ENCODE measurements at regions not wholly inside any gene's neighbourhood (a gene's known extent, or its start where the extent isn't known, plus 50 kb on each side); places are given as distances from the start of the nearest gene placed in this dataset.

DNA sequence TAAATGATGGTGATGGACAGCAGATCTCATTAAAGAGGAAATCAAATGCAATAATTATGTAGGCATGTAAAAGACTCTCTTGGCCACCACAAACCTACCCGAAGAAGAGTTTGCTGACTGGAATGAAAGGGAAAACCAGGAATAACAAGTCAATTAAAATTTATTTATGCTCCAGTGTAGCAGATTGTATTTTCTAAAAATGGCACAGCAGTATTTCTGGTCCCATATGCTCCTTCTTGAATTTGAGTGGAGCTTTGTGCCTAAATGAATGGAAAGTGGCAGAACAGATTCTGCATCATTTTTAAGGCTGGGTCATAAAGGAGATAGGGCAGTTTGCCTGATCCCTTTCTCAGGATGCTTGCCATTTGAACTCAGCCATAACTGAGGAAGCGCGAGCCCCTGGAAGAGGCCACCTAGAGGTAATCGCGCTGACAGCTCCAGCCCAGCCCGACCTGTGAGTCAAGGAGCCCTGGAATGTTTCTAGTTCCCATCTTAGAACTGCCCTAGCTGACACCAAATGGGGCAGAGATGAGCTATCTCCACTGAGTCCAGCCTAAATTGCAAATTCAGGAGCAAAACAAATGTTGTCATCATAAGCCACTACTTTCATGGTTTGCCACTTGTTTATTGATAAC lies 229.2 kb upstream of the TMTC1 start:
- DNase-seq = no peak

DNA sequence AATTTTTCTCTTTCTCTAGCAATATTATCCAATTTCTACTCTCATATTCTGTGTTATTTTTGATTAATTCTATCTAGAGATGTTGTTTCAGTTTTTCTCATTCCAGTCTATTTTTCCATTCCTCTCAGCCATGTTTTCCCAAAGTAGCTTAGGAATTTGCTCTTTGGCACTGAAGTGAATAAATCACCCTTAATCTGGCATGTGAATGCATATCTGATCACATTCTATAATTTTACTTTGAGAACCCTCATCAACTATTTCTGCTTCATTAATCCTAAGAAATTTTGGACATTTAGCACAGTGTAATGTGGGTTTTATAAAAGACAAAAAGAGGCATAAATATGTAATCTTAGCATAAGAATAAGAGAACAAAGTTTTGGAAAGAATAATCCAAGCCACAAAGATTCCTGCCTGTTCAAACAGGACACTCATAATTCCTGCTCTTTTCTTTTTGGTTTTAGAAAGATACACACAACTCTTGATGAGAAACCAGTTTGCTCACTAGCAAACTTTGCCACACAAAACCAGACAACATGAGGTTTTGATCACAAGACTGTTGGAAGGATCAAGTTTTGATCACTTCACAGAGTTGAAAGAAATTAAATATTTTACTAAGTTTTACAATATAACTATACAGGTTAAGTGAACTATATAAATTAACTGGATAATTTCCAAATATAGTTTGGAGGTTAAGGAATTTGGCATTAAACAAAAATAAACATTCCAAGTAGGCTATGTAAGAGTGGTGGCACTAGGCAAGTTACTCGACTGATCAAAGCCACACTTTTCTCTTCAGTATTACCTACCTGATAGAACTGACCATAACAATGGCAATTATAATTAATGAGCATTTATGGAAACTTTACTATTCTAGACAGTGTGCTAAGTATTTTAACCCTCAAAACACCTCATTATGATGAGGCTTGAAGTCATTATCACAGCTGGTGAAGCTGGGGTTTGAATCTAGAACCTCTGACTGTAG lies 226.6 kb upstream of the TMTC1 start:
- no peak for DNase-seq

DNA sequence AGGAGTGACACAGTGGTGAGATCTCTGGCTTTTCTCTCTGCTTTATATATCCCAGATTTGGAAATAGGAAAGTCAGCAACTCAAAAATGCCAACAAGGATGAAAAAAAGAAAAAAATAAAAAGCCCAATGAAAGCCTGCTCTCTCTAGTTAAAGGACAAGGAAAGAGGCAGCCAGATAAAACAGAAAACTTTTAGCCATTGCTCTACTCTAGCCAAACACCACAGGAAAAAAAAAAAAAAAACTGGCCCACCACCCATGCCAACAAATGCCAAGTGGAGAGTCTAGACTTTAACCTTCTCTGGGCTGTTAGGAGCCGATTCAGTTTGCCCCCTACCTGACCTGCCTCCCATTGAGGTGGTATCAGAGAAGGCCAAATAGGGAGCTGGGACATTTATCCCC lies 222.3 kb upstream of the TMTC1 start:
- DNase-seq = no peak

DNA sequence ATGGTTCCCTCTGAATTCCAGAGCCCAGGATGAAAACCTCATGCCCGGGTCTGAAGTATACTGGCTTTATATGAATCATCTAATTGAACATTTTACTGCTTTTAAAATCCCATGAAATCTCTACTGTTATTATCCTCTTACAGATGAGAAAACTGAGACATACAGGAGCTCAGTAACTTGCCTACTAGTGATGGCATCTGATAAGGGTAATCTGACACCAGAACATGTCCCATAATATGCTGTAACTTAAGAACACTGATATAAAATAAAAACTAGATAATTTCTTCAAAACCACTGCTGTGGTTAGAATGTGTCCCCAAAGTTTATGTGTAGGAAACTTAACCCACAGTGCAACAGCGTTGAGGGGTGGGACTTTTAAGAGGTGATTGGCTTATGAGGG lies 219.6 kb upstream of the TMTC1 start:
- DNase-seq = no peak

DNA sequence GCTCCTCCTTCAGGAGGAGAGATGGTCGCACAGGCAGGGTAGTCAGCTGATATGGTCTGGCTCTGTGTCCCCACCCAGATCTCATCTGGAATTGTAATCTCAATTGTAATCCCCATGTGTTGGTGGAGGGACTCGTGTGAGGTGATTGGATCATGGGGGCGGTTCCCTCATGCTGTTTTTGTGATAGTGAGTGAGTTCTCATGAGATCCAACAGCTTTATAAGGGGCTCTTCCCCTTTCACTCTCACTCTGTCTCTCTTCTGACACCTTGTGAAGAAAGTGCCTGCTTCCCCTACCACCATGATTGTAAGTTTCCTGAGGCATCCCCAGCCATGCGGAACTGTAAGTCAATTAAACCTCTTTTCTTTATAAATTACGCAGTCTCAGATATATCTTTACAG lies 218.9 kb upstream of the TMTC1 start:
- no peak for DNase-seq

DNA sequence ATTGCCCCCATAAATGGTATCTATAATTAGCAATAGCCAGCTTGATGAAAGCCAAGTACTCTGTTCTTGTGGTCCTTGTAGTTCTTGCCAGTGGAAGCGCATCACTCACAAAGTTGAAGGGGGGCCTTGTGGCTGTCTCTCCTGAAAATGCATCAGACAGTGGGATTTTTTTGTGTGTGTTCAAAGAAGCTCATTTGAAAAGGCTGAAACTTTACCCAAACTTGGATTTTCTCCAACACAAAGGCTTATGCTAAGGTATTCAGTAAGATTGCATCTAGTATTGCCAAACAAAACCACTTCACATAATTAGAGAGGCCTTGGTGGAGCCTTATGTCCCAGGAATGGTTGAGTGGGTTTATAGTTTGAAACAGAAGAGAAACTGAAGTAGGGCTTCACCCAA lies 216.7 kb upstream of the TMTC1 start:
- DNase-seq = no peak

DNA sequence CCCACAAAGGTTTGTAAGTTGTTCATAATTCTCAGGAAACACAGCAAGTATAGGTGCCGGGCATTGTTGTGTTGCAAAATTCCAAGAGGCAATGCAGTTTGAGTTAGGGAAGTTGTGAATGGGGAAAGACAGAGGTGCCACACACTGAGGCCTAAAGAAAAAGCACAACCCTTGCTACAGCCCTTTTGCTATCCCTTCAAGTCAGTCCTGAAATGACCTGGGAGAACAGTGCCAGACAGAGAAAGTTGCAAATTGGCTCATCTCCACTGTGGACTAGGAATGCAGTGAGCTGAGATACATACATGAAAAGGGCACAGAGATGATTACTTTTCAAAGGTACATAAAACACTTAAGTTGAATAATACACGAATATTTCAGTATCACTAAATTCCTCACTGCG lies 213.3 kb upstream of the TMTC1 start:
- DNase-seq = no peak

DNA sequence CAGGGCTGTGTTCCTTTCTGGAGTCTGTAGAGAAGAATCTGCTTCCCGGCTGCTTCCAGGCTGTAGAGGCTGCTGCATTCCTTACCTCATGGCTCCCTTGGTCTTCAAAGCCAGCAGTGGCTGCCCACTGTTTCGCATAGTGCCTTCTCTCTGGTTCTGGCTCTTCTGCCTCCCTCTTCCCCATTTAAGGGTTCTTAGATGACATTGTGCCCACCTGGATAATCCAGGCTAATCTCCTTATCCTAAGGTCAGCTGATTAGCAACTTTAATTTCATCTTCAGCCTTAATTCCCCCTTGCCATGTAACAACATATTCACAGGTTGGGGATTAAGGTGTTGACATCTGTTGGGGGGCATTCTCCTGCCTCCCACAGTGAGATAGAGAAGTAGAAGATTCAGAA lies 208.6 kb upstream of the TMTC1 start:
- DNase-seq = no peak

DNA sequence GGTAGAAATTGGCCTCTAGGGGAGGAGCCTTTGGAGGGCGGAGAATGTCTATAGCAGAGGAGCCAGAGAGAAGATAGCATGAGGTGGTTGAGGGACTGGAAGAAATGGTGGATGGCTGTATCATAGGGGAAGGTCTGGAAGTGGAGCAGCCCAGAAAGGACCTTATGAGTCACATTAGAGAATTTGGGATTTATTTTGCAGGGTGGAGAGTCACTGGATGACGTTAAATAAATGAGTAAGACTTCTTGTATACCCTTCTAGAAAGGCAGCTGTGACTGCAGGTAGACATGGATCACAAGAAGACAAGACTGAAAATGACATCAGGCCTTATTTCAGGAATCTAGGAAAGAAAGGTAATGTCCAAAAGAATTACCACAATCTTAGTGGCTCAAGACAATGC lies 208.2 kb upstream of the TMTC1 start:
- no peak for DNase-seq

DNA sequence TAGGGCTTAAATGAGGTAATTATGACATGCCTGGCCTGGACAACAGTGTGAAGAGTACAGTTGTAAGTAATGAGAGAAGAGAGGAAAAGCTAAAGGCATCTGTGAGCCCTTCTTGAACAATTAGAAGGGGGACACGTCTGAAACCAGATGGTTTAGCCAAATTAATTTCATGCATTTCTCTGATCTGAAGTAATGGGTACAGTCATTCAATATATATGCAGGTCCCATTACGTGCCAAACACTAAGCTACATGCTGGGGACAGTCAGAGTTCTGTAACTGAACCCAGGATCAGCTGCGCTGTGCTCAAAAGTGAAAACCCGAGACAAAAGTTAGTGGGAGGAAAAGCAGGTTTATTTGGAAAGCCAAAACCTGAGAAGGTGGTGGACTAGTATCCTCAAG lies 207.2 kb upstream of the TMTC1 start:
- no peak for DNase-seq

DNA sequence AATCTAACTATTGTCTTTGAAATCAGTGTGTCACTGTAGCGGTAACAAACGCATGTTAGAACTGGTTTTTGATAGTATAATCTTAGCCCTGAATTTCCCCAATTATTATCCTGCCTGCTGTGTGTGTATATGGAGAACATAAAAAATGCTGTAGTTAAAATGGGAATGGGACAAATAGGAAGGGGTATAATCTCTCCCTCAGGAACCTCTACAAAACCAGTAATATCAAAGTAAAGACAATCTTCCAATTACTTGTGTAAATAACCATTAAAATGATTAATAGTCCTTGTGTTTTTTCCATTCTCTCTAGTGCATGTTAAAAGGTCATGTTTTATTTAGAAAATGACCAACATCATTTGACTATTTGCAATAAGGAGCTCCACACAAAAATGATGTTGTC lies 200.1 kb upstream of the TMTC1 start:
- DNase-seq = no peak

DNA sequence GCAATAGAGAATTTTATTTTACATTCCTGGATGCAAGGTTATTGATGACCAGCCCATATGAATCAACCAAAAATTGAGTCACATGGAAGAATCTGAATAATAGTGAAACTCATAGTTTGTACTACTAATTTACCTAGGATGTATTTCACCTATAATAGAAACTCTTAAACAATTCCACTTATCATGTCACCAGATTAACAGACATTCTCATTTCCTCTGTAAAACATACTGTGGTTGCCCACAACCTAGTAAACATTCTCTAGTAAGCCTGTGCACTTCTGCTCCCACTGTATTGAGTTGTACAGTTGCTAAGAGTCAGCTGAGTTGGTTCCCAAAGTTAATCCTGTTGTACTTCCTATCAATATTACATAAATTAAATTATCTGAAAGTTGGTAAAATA lies 196.6 kb upstream of the TMTC1 start:
- no peak for DNase-seq

DNA sequence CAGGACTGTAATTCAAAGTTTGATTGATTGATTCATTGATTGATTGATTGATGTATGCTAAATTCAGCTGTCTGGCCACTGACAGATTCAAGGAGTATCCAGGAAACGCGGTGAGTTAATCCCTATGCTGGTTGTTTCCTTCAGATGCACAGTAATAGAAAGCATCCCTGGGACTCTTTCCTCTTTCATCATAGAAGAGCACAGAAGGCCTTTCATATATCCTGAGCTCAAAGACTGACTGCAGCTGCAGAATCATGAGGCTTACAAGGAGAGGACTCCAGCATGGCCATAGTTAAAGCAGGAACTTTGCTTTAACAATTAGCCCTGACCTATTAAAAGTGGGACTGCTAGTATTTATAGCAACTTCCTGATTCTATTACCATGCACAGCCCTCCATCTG lies 187.7 kb upstream of the TMTC1 start:
- no peak for DNase-seq

DNA sequence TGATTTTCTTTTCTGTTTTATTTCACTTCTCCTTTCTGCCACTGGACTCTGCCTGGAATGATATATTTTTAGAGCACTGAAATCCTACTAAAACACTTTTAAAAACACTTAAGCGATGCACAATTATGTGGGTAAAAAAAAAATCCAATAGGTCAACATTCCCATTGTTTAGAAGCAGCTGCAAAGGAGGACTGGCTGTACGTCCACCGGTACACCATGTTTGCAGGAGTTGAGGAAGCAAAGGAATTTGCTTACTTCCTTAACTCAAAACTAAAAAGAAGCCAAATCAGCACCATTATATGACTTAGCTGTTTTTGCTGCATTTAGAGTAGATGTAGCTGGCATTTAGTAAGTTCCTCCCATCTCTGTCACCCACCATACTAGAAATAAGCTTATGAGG lies 186.8 kb upstream of the TMTC1 start:
- no peak for DNase-seq

DNA sequence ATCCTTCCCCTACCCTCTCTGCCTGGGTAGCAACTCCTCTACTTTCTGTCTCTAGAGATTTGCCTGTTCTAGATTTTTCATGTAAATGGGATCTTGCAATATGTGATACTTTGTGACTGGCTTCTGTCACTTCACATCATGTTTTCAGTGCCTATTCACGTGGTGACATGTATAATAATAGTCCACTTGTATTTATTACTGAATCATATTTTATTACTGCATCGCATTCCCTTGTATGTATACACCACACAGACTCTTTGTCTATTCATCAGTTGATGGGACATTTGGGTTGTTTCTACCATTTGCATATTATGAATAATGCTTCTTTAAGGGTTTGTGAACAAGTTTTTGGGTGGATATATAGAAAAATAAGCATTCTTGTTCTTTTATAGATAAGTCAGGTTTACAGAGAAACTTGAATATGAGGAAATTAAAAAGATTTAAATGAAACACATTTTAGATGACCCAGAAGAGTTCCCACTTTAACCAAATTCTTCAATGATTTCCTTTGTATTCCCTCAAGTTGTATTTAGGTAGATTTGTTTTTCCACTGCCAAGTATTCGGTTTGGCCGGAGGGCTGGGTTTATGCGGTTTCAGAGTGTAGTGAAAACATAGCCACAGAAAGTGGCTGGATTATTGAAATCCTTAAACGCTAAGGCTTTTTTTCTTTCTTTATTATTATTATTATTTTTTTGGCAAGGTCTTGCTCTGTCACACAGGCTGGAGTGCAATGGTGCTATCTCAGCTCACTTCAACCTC lies 178.7 kb upstream of the TMTC1 start:
- no peak for DNase-seq

DNA sequence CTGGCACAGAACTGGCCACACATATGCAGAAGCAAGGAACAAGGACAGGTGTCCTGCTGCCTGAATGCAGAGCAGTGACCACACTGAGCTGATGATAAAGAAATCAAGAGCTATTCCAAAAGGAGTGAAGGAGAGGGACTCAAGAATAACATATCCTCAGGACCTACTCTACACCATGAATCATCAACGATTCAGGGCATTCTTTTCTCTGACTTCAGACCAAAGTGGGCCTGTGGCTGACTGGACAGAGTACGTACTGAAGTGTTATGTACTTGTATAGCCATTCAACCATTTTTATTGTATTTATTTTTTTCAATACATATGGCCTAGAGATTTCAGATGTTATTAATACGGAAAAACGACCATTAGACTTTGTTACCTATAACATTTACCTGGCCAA lies 177.5 kb upstream of the TMTC1 start:
- DNase-seq = no peak

DNA sequence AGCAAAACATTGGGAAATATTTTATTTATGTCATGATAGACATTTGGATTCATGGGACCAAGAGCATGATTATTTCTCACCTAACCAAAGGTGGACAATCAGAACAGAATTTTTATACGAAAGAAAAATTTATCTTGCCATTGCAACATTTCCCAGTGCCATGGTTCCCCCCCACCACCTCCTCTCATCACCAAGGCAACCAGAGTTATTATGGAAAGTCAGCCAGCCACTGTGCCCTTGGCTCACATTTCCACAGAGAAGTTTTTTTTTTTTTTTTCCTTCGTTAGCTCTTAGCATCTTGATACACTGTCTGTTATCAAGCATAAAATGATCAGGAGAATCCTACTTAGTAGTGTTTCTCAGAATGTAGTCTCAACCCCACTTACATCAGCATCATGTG lies 176.4 kb upstream of the TMTC1 start:
- no peak for DNase-seq

DNA sequence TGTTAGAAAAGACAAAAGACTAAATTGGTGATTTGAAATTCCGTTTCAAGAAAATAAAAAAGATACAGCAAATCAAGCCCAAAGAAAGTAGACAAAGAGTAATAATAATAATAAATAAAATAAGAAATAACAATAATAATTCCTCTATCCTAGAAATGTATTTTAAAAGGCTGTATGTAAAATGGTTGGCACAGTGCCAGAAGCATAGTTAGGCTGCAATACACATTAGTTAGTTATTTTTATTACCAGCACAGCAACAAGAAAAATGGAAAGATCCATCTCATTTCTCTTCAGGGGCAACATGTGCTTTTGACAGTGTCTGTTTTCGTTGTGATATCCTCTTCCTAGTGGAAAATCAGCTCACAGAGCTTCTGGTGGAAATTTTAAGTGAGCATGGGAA lies 174.1 kb upstream of the TMTC1 start:
- DNase-seq = no peak

DNA sequence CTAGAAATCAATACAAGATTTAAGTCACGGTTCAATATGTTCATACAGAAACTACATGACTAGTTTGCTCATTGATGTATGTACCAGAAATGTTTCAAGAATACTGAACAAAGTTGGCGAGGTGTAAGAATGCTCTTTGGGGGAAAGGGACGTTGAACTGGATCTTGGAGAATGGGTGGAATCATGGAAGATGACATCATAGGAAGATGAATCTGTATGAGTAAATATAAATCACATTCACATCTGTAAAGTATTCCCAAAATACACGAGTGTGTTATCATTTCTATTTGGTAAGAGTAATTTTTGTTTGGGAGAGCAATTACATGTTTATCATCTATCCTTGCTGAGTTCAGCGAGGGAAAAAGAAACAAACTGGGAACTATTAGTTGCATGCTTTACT lies 162.2 kb upstream of the TMTC1 start:
- no peak for DNase-seq

DNA sequence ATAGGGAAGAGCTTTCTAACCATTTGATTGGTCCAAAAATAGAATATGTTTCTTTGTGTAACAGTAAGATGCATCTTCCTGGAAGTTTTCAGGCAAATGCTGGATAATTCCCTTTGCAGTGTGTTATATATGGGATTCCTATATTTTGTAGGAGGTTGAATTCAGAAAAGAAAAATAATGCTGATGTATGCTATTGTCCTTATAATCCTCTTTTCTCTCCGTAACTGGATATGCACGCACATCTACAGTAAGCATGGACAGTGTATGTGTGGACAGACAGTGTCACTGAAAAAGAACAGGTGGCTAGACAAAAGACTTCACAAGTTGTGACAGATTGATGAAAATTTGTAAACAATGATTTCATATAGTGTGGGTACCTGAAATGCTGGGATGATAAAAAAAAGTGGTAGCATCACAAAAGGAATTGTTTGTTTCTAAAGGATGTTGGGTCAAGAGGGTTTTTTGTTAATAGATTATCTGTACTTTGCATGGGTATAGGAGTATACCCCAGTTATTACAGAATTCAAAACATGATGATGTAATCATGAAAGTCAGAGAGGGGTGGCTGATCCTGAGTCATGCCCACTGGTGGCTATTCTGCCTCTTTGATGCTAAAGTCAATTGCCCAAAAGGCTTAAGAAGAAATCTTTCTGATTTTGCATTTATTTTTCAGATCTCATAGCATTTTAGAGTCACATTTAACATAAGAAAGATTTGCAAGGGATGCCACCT lies 160.7 kb upstream of the TMTC1 start:
- DNase-seq = no peak

DNA sequence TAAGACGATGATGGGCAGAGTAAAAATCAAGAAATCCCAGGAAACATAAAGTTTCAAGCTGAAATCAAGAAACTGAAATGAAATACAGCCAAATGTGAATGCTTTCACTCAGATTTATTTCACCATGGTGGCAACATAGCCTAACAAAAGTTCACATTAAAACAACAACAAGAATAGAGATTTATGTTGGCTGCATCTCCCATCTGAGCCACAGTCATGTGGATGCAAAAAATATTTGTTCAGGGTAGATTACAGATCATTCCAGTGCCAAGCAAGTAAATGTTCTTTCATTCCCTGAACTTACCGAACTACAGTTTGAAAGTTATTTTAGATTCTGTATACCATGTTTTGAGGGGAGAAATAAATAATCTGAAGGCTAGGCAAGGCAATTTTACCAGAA lies 159.9 kb upstream of the TMTC1 start:
- DNase-seq = no peak

DNA sequence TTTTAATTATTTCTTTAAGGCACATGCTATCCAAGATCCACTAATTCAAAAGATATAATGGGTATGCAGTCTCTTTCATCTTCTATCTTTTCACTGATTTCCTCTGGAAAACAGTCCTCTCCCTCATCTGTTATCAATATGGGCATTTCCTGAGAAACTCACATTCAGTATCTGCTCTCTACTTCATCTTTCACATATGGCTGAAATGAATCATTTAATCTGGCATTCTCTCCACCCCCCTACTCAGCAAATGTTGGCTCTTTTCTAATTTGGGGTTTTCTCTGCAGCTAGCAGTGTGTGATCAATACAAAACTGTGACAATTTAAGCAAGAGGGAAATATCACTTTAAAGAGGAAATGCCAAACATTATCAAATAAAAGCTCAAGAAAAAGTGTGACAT lies 157.1 kb upstream of the TMTC1 start:
- DNase-seq = no peak

DNA sequence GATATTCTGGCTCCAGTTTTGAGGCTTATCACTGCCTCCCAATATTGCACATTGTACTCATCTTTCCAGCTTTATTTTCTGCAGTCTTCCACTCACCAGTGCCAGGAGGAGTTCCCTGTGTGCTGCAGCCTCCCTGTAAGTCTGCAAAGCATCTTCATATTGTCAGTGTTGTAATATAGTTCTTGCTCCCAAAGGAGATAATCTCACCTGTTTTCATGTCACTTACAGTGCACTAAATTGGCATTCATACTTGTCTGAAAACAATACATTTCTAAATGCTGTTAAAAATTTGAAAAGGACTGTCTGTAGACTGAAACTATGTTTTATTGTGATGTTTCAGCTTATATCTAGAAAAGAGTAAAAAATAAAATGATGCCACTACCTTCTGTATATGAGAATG lies 146.8 kb upstream of the TMTC1 start:
- no peak for DNase-seq

Measured in NK-92 treated with Interleukin-12 subunit alpha and Interleukin-12 subunit beta, amount 100 ng/mL, for 24 hours (cell line).